Calu3 (cell line): ENCODE measurements at regions not wholly inside any gene's neighbourhood (a gene's known extent, or its start where the extent isn't known, plus 50 kb on each side); places are given as distances from the start of the nearest gene placed in this dataset.

ENCODE experiments used
- BruUV-seq: library from RNA; stranded (reverse); fragments of 400-500 nt; replicated peaks from 2 replicates; lab custom pipeline; 2021; lab: Mats Ljungman, UMichigan
- CTCF ChIA-PET: fragments of 300-600 bp; sonication (Branson Sonifier 250); formaldehyde crosslinking; loops from one replicate; lab custom pipeline; 2022; ENCODE audit warnings: antibody characterized with exemption; lab: Charles Lee
- DNase-seq: peaks from one replicate; pipeline ENCODE4 v3.0.0; 2022
- H3K27ac Mint-ChIP-seq: one replicate; pipeline ENCODE4 v1.8.0; 2022; ENCODE audit warnings: mixed read lengths; ENCODE audit not compliant: unreplicated experiment
- H3K27me3 Mint-ChIP-seq: one replicate; pipeline ENCODE4 v1.8.0; 2022; ENCODE audit warnings: mixed read lengths; ENCODE audit not compliant: unreplicated experiment
- H3K36me3 Mint-ChIP-seq: one replicate; pipeline ENCODE4 v1.8.0; 2022; ENCODE audit warnings: mild to moderate bottlenecking, moderate library complexity, mixed read lengths; ENCODE audit not compliant: insufficient read depth, unreplicated experiment
- H3K4me1 Mint-ChIP-seq: one replicate; pipeline ENCODE4 v1.8.0; 2022; ENCODE audit warnings: mild to moderate bottlenecking, low read depth, mixed read lengths; ENCODE audit not compliant: unreplicated experiment
- H3K4me3 Mint-ChIP-seq: one replicate; pipeline ENCODE4 v1.8.0; 2022; ENCODE audit warnings: mild to moderate bottlenecking, low read depth, moderate library complexity, mixed read lengths; ENCODE audit not compliant: unreplicated experiment
- H3K9me3 Mint-ChIP-seq: one replicate; pipeline ENCODE4 v1.8.0; 2022; ENCODE audit warnings: low read depth, mixed read lengths; ENCODE audit not compliant: unreplicated experiment
- CTCF ChIP-seq: fragments of 200-600 bp; IDR thresholded peaks from one replicate; pipeline ENCODE4 v1.8.0; 2022; ENCODE audit warnings: antibody characterized with exemption; ENCODE audit not compliant: unreplicated experiment
- intact Hi-C: fragments of 100-400 bp; cut with micrococcal nuclease; formaldehyde crosslinking; loops from one replicate; pipeline ENCODE4 v1.10.0; 2022; ENCODE audit not compliant: unreplicated experiment

GRCh38 chr10:35803046-35803445 lies 160.9 kb upstream of the FZD8 start:
- no peak overlapping the region for H3K4me3 Mint-ChIP-seq
- no TSS peak for BruUV-seq
- H3K27me3 Mint-ChIP-seq, result peaks cover 15% of the 10 kb centered on the region
- no peak for TF ChIP-seq CTCF
- H3K36me3 Mint-ChIP-seq, result no peaks in the 10 kb centered on the region
- no peaks in the 10 kb centered on the region for H3K4me1 Mint-ChIP-seq
- intact Hi-C loops, result no loop called here
- CTCF ChIA-PET, result interaction anchor here (0.6 kb wide), 1 partner anchor 20 kb away, joined by 3 read pairs; no protein-coding TSS in a partner anchor
- DNase-seq, result no peak
- H3K9me3 Mint-ChIP-seq, result peaks cover 5% of the 10 kb centered on the region
- H3K27ac Mint-ChIP-seq, result no peak overlapping the region

GRCh38 chr10:35797187-35797586 lies 155.1 kb upstream of the FZD8 start:
- no peaks in the 10 kb centered on the region for H3K4me1 Mint-ChIP-seq
- H3K36me3 Mint-ChIP-seq, result no peaks in the 10 kb centered on the region
- intact Hi-C loops, result no loop called here
- TF ChIP-seq CTCF, result no peak
- CTCF ChIA-PET, result no interaction called here
- H3K9me3 Mint-ChIP-seq, result no peaks in the 10 kb centered on the region
- no TSS peak for BruUV-seq
- DNase-seq, result no peak
- no peak overlapping the region for H3K27ac Mint-ChIP-seq
- H3K27me3 Mint-ChIP-seq, result no peaks in the 10 kb centered on the region
- no peak overlapping the region for H3K4me3 Mint-ChIP-seq

GRCh38 chr10:35795131-35795824 lies 153.2 kb upstream of the FZD8 start:
- Mint-ChIP-seq H3K4me3 (no peak overlapping the region), H3K9me3 (no peaks in the 10 kb centered on the region), H3K36me3 (no peaks in the 10 kb centered on the region), H3K27me3 (no peaks in the 10 kb centered on the region), H3K4me1 (no peaks in the 10 kb centered on the region), H3K27ac (peak overlapping the region; percentile 13)
- no peak for TF ChIP-seq CTCF
- intact Hi-C loops, result no loop called here
- CTCF ChIA-PET, result no interaction called here
- BruUV-seq, result no TSS peak
- peak; percentile 30 for DNase-seq

- Mint-ChIP-seq H3K4me3 (no peak overlapping the region), H3K27me3 (no peaks in the 10 kb centered on the region), H3K36me3 (no peaks in the 10 kb centered on the region), H3K27ac (no peak overlapping the region), H3K9me3 (peaks cover 2% of the 10 kb centered on the region), H3K4me1 (no peaks in the 10 kb centered on the region)
- no peak for DNase-seq
- CTCF ChIA-PET, result no interaction called here
- no TSS peak for BruUV-seq
- intact Hi-C loops, result no loop called here
- no peak for TF ChIP-seq CTCF
These were observed 152.6 kb upstream of the FZD8 start for GRCh38 chr10:35794703-35795102.
